HEK293 (cell line): ENCODE measurements at regions not wholly inside any gene's neighbourhood (a gene's known extent, or its start where the extent isn't known, plus 50 kb on each side); places are given as distances from the start of the nearest gene placed in this dataset.

Source experiments
- GLI2 ChIP-seq: fragments of 450-650 bp; formaldehyde crosslinking; IDR thresholded peaks from 2 replicates; pipeline ENCODE4; 2017; ENCODE audit warnings: missing biosample characterization, missing genetic modification characterization, low read depth, borderline replicate concordance
- GLI4 ChIP-seq: fragments of 450-650 bp; formaldehyde crosslinking; IDR thresholded peaks from 2 replicates; pipeline ENCODE4 v1.5.1; 2016; ENCODE audit warnings: missing biosample characterization, missing genetic modification characterization
- HOXA7 ChIP-seq: sonication (generic); formaldehyde crosslinking; IDR thresholded peaks from 2 replicates; pipeline ENCODE4 v1.8.1; 2022; ENCODE audit warnings: missing genetic modification reagents, borderline replicate concordance
- INSM2 ChIP-seq: fragments of 450-650 bp; formaldehyde crosslinking; IDR thresholded peaks from 2 replicates; pipeline ENCODE4 v1.5.1; 2016; ENCODE audit warnings: missing biosample characterization, missing genetic modification characterization
- KLF7 ChIP-seq: fragments of 450-650 bp; formaldehyde crosslinking; IDR thresholded peaks from 2 replicates; pipeline ENCODE4 v1.5.1; 2016; ENCODE audit warnings: missing biosample characterization, missing genetic modification characterization, borderline replicate concordance
- MZF1 ChIP-seq: fragments of 450-650 bp; formaldehyde crosslinking; IDR thresholded peaks from 2 replicates; pipeline ENCODE4 v1.5.1; 2017; ENCODE audit warnings: missing biosample characterization, missing genetic modification characterization, borderline replicate concordance
- SALL2 ChIP-seq: fragments of 450-650 bp; formaldehyde crosslinking; IDR thresholded peaks from 2 replicates; pipeline ENCODE4 v1.5.0; 2017; ENCODE audit warnings: missing biosample characterization, mild to moderate bottlenecking, missing genetic modification characterization, borderline replicate concordance
- SP3 ChIP-seq: fragments of 450-650 bp; formaldehyde crosslinking; IDR thresholded peaks from 2 replicates; pipeline ENCODE4 v1.5.1; 2016; ENCODE audit warnings: missing biosample characterization, missing genetic modification characterization
- YY2 ChIP-seq: fragments of 450-650 bp; formaldehyde crosslinking; IDR thresholded peaks from 2 replicates; pipeline ENCODE4 v1.5.1; 2016; ENCODE audit warnings: missing biosample characterization, missing genetic modification characterization
- ZBTB21 ChIP-seq: fragments of 450-650 bp; formaldehyde crosslinking; IDR thresholded peaks from 2 replicates; pipeline ENCODE4 v1.5.1; 2017; ENCODE audit warnings: missing biosample characterization, missing genetic modification characterization
- ZBTB26 ChIP-seq: fragments of 450-650 bp; formaldehyde crosslinking; optimal IDR thresholded peaks from 2 replicates; pipeline ENCODE3; 2016; ENCODE audit warnings: missing biosample characterization, mild to moderate bottlenecking, missing genetic modification characterization
- ZFP41 ChIP-seq: fragments of 450-650 bp; formaldehyde crosslinking; IDR thresholded peaks from 2 replicates; pipeline ENCODE4 v1.5.1; 2016; ENCODE audit warnings: missing biosample characterization, missing genetic modification characterization, borderline replicate concordance
- ZNF112 ChIP-seq: fragments of 450-650 bp; formaldehyde crosslinking; IDR thresholded peaks from 2 replicates; pipeline ENCODE4 v1.5.0; 2017; ENCODE audit warnings: missing biosample characterization, missing genetic modification characterization
- ZNF223 ChIP-seq: fragments of 450-650 bp; formaldehyde crosslinking; IDR thresholded peaks from 2 replicates; pipeline ENCODE4 v1.5.1; 2016; ENCODE audit warnings: missing biosample characterization, missing genetic modification characterization
- ZNF23 ChIP-seq: fragments of 450-650 bp; formaldehyde crosslinking; IDR thresholded peaks from 2 replicates; pipeline ENCODE4 v1.5.1; 2016; ENCODE audit warnings: missing biosample characterization, missing genetic modification characterization, borderline replicate concordance
- ZNF280D ChIP-seq: fragments of 450-650 bp; formaldehyde crosslinking; IDR thresholded peaks from 2 replicates; pipeline ENCODE4 v1.5.1; 2016; ENCODE audit warnings: missing biosample characterization, missing genetic modification characterization
- ZNF302 ChIP-seq: fragments of 450-650 bp; formaldehyde crosslinking; IDR thresholded peaks from 2 replicates; pipeline ENCODE4 v1.5.1; 2016; ENCODE audit warnings: missing biosample characterization, missing genetic modification characterization, low read depth
- ZNF404 ChIP-seq: fragments of 450-650 bp; formaldehyde crosslinking; IDR thresholded peaks from 2 replicates; pipeline ENCODE4 v1.5.1; 2017; ENCODE audit warnings: missing biosample characterization, missing genetic modification characterization
- ZNF449 ChIP-seq: fragments of 450-650 bp; formaldehyde crosslinking; IDR thresholded peaks from 2 replicates; pipeline ENCODE4 v1.5.1; 2017; ENCODE audit warnings: missing biosample characterization, mild to moderate bottlenecking, missing genetic modification characterization, moderate library complexity
- ZNF530 ChIP-seq: fragments of 450-650 bp; formaldehyde crosslinking; IDR thresholded peaks from 2 replicates; pipeline ENCODE4 v1.5.1; 2016; ENCODE audit warnings: low read depth, missing biosample characterization, missing genetic modification characterization
- ZNF549 ChIP-seq: fragments of 450-650 bp; IDR thresholded peaks from 2 replicates; pipeline ENCODE4 v1.5.1; 2018; ENCODE audit warnings: missing biosample characterization, missing genetic modification characterization, mild to moderate bottlenecking, inconsistent platforms, moderate library complexity
- ZNF558 ChIP-seq: fragments of 450-650 bp; formaldehyde crosslinking; IDR thresholded peaks from 2 replicates; pipeline ENCODE4 v1.5.1; 2016; ENCODE audit warnings: missing biosample characterization, missing genetic modification characterization
- ZNF610 ChIP-seq: fragments of 450-650 bp; formaldehyde crosslinking; IDR thresholded peaks from 2 replicates; pipeline ENCODE4 v1.5.1; 2016; ENCODE audit warnings: missing biosample characterization, missing genetic modification characterization, borderline replicate concordance
- ZNF621 ChIP-seq: fragments of 450-650 bp; formaldehyde crosslinking; IDR thresholded peaks from 2 replicates; pipeline ENCODE4 v1.5.1; 2017; ENCODE audit warnings: missing biosample characterization, missing genetic modification characterization
- ZNF704 ChIP-seq: fragments of 450-650 bp; formaldehyde crosslinking; IDR thresholded peaks from 2 replicates; pipeline ENCODE4 v1.5.1; 2016; ENCODE audit warnings: missing biosample characterization, missing genetic modification characterization
- ZNF76 ChIP-seq: fragments of 450-650 bp; formaldehyde crosslinking; IDR thresholded peaks from 2 replicates; pipeline ENCODE4; 2016; ENCODE audit warnings: low read depth, missing biosample characterization, missing genetic modification characterization, borderline replicate concordance
- ZNF777 ChIP-seq: fragments of 450-650 bp; formaldehyde crosslinking; IDR thresholded peaks from 2 replicates; pipeline ENCODE4 v1.5.1; 2017; ENCODE audit warnings: missing biosample characterization, missing genetic modification characterization, borderline replicate concordance
- ZNF843 ChIP-seq: fragments of 450-650 bp; formaldehyde crosslinking; IDR thresholded peaks from 2 replicates; pipeline ENCODE4 v1.5.1; 2016; ENCODE audit warnings: missing biosample characterization, missing genetic modification characterization
- ZSCAN5A ChIP-seq: fragments of 450-650 bp; formaldehyde crosslinking; IDR thresholded peaks from 2 replicates; pipeline ENCODE4 v1.5.1; 2016; ENCODE audit warnings: missing biosample characterization, missing genetic modification characterization
- ZXDB ChIP-seq: fragments of 450-650 bp; formaldehyde crosslinking; IDR thresholded peaks from 2 replicates; pipeline ENCODE4 v1.5.1; 2016; ENCODE audit warnings: missing biosample characterization, missing genetic modification characterization

GRCh38 chr3:115512565-115513415, 110.5 kb upstream of the GAP43 start (continued):
- TF ChIP-seq ZNF449 (tag by site-specific recombination) (no peak), ZNF280D (tag by site-specific recombination) (no peak), ZNF112 (tag by site-specific recombination) (no peak), GLI2 (tag by site-specific recombination) (no peak), ZBTB21 (tag by site-specific recombination) (peak; percentile 81), ZBTB26 (tag by site-specific recombination) (peak; percentile 13), YY2 (tag by site-specific recombination) (no peak), ZSCAN5A (tag by site-specific recombination) (no peak), ZFP41 (tag by site-specific recombination) (no peak), MZF1 (no peak; the same call in 1 of the 2 replicates), ZNF843 (tag by site-specific recombination) (0 out of 2 replicates have a peak, but pooled peaks have one; percentile 3), ZNF223 (tag by site-specific recombination) (no peak), ZNF23 (no peak), ZNF704 (tag by site-specific recombination) (no peak), ZNF610 (tag by site-specific recombination) (no peak), ZNF302 (tag by site-specific recombination) (no peak), SALL2 (tag by site-specific recombination) (no peak), ZNF777 (tag by site-specific recombination) (no peak), ZXDB (no peak), KLF7 (tag by site-specific recombination) (no peak), ZNF530 (tag by site-specific recombination) (no peak), GLI4 (tag by site-specific recombination) (no peak), ZNF558 (tag by site-specific recombination) (no peak), ZNF404 (tag by site-specific recombination) (no peak), ZNF76 (tag by site-specific recombination) (no peak), ZNF621 (tag by site-specific recombination) (no peak), ZNF549 (tag by site-specific recombination) (no peak), INSM2 (tag by site-specific recombination) (no peak), SP3 (tag by site-specific recombination) (peak; percentile 27; the same call in 1 of the 2 replicates), HOXA7 (CRISPR knock-in tag) (no peak)
